Aorta (tissue), 5 donors: ENCODE measurements at regions not wholly inside any gene's neighbourhood (a gene's known extent, or its start where the extent isn't known, plus 50 kb on each side); places are given as distances from the start of the nearest gene placed in this dataset.

Experiments used
- ATAC-seq: fragments of 200-7000 bp; cut with Tn5 transposase; one replicate; pipeline ENCODE4 v1.9.1; 2022; ENCODE audit warnings: moderate library complexity; ENCODE audit not compliant: low FRiP score
- DNase-seq, 2 donors: peaks; one replicate each; pipeline ENCODE4 v3.0.0-alpha.2; 2020
- H3K27ac ChIP-seq, 2 donors: one replicate each; pipeline ENCODE4 v1.5.1; 2013; ENCODE audit warnings: low read length in 2 of 2, mild to moderate bottlenecking in 2 of 2, moderate library complexity in 2 of 2, control low read depth in 1 of 2, inconsistent platforms in 1 of 2, low read depth in 1 of 2
- H3K27me3 ChIP-seq, 2 donors: one replicate each; pipeline ENCODE4 v1.6.1; 2013; ENCODE audit warnings: control low read depth in 1 of 2, low read length in 1 of 2, mild to moderate bottlenecking in 1 of 2, moderate library complexity in 1 of 2; ENCODE audit not compliant: insufficient read depth in 2 of 2, control insufficient read depth in 1 of 2
- H3K36me3 ChIP-seq, 2 donors: one replicate each; pipeline ENCODE4 v1.6.1; 2013; ENCODE audit warnings: control low read depth in 1 of 2, low read length in 1 of 2, mild to moderate bottlenecking in 1 of 2; ENCODE audit not compliant: insufficient read depth in 2 of 2, control insufficient read depth in 1 of 2
- H3K4me1 ChIP-seq, 2 donors: one replicate each; pipeline ENCODE4 v1.6.1; 2013; ENCODE audit warnings: low read length in 2 of 2, control low read depth in 1 of 2, mild to moderate bottlenecking in 1 of 2, moderate library complexity in 1 of 2; ENCODE audit not compliant: insufficient read depth in 2 of 2, control insufficient read depth in 1 of 2
- H3K4me3 ChIP-seq, 2 donors: one replicate each; pipeline ENCODE4 v1.5.1; 2013; ENCODE audit warnings: low read length in 2 of 2, control low read depth in 1 of 2, mild to moderate bottlenecking in 1 of 2
- H3K9me3 ChIP-seq: one replicate; pipeline ENCODE4 v1.6.1; 2013; ENCODE audit warnings: mild to moderate bottlenecking, low read length; ENCODE audit not compliant: control insufficient read depth
- WGBS, 2 donors: extraction: QIAGEN DNeasy Blood & Tissue Kit; methylation state at CpG; one replicate each; pipeline ENCODE4 v1.1.7; 2013; 5-methylcytosine and 5-hydroxymethylcytosine counted together
- intact Hi-C, 2 donors: fragments of 100-400 bp; cut with DNase I; formaldehyde crosslinking; loops; one replicate each; pipeline versions ENCODE4 v1.14.2 to v1.15.0; 2022
- donor health status: healthy with polysubstance abuse.
- donor health status: Bipolar disorder and iron deficiency.
- donor health status: DM: no; HTN: no; CAD: no.
- donor health status: DM: no; HTN: no; CAD: no.
- donor health status: DM: yes; HTN: yes; CAD: no.

GRCh38 chr6:7489376-7489775 lies 52.1 kb upstream of the DSP start:
- H3K27ac ChIP-seq, result no peak overlapping the region
- H3K4me3 ChIP-seq, result no peak overlapping the region
- intact Hi-C loops, result no loop called here
- DNase-seq, result no peak
- no peak for ATAC-seq
- H3K36me3 ChIP-seq, result no peaks in the 10 kb centered on the region
- H3K27me3 ChIP-seq, result no peaks in the 10 kb centered on the region
- WGBS, 2 donors, result 86 to 87% methylated on average over 2 of the region's 2 CpGs
- H3K4me1 ChIP-seq, result no peaks in the 10 kb centered on the region
- no peaks in the 10 kb centered on the region for H3K9me3 ChIP-seq
